GM08714 (cell line): ENCODE measurements at regions not wholly inside any gene's neighbourhood (a gene's known extent, or its start where the extent isn't known, plus 50 kb on each side); places are given as distances from the start of the nearest gene placed in this dataset.
"Not testable (repeated sequence)": the region's sequence is repeated elsewhere in the genome, so short reads cannot be mapped to it uniquely, and the experiment has no call there.

ENCODE experiments used
- H3K4me3 ChIP-seq: fragments of 200-500 bp; sonication (Bioruptor generic); 2 replicates; pipeline ENCODE4 v1.5.1; 2014; ENCODE audit warnings: mild to moderate bottlenecking, low read length, inconsistent platforms
- ZNF274 ChIP-seq: IDR thresholded peaks from 2 replicates; pipeline ENCODE4 v1.6.1; 2012; ENCODE audit warnings: mild to moderate bottlenecking, low read depth, low read length

DNA sequence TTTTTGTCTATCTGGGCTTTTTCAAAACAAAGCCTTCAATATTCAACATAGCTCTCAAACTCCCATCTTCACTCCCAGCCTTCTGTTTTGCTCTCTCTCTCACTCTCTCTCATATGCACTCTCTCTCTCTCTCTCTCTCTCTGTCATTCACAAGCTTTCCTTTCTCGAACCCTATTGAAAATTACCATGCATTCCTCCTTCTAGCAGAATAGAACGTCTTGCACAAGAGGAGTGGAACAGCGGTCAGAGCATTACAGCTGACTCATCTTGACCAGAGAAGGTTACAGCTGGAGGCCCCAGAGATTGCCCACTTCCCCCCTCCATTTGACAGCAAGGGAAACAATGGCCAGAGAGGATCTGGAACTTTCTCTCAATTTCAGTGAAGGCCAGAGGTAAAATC lies 51.0 kb upstream of the LIFR start:
- H3K4me3 ChIP-seq: no peak overlapping the region
- no peak for TF ChIP-seq ZNF274

- no peak overlapping the region for H3K4me3 ChIP-seq
Observed at GRCh38 chr5:38607930-38608564, 51.6 kb upstream of the LIFR start.

GRCh38 chr5:38608874-38609273 lies 52.4 kb upstream of the LIFR start:
- no peak for TF ChIP-seq ZNF274
- H3K4me3 ChIP-seq: no peak overlapping the region

More at GRCh38 chr5:38607930-38608564, 51.6 kb upstream of the LIFR start:
- TF ChIP-seq ZNF274: no peak

DNA sequence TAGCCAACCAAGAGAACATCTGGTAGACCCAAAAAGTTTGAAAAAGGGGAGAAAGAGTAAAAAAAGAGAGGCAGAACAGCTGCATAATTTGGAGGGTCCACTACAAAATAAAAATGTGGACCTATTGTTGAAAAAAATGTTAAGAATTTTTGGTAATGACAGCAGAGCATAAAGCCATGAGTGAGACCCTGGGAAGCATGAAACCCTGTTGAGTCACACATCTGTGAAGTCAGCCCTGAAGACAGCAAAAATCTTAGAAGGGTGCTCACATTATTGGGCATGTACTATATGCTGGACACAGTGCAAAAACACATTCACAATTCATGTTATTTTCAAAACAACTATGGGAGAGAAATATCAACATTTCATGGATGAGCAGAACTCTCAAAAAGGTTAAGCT lies 56.4 kb upstream of the LIFR start:
- no peak for TF ChIP-seq ZNF274
- no peak overlapping the region for H3K4me3 ChIP-seq

GRCh38 chr5:38613490-38613889 lies 57.0 kb upstream of the LIFR start:
- TF ChIP-seq ZNF274: no peak
- no peak overlapping the region for H3K4me3 ChIP-seq

DNA sequence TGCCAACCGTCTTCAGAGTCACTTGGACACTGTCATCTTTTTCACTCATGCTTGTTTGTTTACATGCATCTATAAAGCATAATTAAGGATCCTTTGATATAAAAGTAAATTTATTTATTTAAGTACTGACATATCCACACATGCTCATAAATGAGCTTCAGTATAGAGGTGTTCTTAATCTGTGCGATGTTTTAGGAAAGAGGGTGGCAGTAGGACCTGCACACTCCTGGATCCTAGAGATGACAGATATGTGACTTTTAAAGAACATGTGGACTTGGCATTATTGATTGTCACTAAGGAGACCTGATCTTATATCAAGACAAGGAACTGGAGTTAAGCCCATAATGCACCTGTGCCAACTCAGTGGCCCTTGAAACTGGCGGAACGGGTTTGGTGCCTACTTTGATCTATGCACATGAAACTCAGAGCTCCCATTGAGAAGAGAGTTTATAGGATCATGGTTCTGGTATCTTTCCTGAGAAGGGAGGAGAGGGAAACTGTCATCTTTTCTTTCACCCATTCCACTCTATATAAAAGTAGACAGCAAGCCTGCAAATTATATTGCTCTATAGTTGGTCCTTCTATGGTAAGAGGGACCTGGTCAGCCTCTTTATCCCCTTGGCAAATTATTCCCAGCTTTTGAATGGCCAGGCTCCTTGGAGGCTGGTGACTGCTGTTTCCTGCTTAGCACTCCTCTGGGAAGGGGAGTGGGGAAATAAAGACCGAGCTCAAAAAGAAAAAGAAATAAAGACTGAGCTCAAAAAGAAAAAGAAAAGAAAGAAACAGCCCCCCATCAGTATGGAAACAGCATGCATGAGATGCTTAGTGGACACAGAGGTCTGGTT lies 57.8 kb upstream of the LIFR start:
- H3K4me3 ChIP-seq: no peak overlapping the region
- no peak for TF ChIP-seq ZNF274

DNA sequence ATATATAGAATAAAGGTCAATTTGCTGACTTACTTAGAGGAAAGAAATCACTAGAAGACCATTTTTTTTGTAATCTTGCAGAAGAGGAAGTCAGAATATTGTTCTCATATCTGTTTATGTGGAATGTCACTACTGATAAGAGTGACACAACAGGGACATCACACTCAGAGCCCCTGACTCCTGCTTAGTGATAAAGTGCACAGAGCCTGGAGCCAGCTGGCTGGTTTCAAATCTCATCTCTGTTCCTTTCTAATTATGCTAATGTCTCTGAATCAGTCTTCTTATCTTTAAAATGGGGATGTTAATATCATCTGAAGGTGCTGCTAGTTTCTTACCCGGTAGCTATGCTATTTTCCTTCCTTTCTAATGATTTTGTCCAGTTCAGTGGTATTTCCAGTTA lies 58.6 kb upstream of the LIFR start:
- TF ChIP-seq ZNF274: no peak
- H3K4me3 ChIP-seq: no peak overlapping the region

DNA sequence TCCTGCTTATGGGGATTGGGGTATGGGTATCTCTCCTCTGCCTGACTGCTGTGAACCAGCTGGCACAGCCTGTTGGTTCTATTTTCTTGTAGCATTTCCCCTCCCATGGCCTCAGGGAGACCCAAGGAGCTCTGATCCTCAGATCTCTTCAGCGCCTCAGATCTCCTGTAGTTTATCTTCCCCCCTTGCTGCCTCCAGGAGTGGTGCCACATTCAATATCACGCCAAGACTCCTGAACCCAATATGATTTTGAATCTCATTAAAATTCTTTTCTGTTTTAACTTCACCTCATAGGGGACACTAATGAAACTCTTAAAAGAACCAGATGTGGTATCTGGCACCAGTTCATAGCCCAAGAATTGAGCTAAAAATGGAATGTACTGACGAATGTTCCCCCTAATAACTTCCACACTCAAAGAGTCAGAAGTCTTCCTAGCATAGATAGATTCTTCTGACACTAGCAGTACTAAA lies 59.6 kb upstream of the LIFR start:
- no peak for TF ChIP-seq ZNF274

DNA sequence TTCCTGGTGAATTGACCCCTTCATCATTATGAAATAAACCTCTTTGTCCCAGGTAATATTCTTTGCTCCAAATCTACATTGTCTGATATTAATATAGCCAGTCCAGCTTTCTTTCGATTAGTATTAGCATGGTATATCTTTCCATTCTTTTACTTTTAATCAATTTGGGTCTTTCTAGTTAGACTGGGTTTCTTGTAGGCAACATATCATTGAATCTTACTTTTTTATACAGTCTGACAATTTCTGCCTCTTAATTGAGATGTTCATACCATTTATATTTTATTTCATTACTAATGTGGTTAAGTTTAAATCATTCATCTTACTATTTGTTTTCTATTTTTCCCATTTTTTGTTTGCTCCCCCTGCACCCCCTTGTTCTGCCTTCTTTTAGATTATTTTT lies 61.7 kb upstream of the LIFR start:
- no peak overlapping the region for H3K4me3 ChIP-seq
- no peak for TF ChIP-seq ZNF274

More for the DNA sequence above, 59.6 kb upstream of the LIFR start:
- no peak overlapping the region for H3K4me3 ChIP-seq

DNA sequence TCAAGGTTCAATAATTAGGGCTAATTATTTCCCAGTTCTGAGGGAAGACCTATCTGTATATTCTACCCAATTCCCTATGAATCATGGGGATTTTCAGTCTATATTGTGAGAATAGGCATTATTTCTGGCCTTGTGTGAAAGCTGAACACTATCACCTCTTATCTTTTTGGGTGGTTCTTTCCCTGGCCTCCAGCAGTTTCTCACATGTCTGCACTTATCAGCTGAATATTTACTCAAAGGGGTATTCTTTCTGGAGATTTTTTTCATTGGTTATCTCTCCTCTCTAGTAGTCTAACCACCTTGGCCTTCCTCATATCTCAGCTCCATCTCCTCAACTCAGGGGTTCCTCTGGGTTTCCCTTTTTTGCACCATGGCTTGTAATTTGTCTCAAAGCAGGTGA lies 64.9 kb upstream of the LIFR start:
- no peak for TF ChIP-seq ZNF274
- no peak overlapping the region for H3K4me3 ChIP-seq

DNA sequence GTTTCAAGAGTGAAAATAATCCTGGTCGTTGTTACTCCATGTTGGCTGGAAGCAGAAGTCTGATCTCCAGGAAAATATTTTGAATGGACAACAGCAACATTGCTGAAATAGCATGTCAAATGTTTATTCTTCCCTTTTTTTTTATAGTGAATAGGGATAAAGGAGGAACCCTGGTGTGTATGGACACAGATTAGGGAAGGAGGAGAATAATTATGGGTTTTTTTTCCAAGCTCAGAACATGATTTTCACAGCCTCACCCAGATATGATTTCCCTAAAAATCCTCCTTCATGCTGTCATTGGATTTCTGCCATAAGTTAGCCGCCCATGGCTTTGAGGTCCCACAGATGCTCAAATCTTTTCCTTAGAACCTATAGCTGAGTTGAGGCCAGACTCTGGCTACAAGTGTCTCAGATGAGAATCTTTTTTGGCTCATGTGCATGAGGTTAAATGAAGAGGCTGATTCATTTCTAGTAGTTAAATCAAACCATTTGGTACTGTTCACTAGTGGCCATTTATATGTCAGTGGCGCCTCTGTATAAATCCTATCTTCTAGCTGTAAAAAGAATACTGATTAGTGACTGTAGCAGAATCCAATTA lies 65.5 kb upstream of the LIFR start:
- TF ChIP-seq ZNF274: no peak
- no peak overlapping the region for H3K4me3 ChIP-seq

GRCh38 chr5:38622723-38623129 lies 66.3 kb upstream of the LIFR start:
- H3K4me3 ChIP-seq: no peak overlapping the region
- no peak for TF ChIP-seq ZNF274

DNA sequence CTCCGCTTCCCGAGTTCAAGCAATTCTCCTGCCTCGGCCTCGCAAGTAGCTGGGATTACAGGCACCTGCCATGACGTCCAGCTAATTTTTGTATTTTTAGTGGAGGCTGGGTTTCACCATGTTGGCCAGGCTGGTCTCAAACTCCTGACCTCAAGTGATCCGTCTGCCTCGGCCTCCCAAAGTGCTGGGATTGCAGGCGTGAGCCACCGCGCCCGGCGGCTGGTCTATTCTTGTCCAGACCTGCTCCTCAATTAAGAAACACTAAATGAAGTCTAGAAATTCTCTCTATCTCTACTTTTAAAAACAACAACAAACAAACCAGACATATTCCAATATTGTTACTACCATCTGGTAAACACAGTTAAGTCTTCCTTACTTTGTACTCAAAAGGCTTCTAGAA lies 68.1 kb upstream of the LIFR start:
- H3K4me3 ChIP-seq: not testable (repeated sequence)

GRCh38 chr5:38631376-38631775 lies 74.9 kb upstream of the LIFR start:
- H3K4me3 ChIP-seq: not testable (repeated sequence)
